Trophoblast cell (in vitro differentiated cells and primary cell): ENCODE measurements at regions not wholly inside any gene's neighbourhood (a gene's known extent, or its start where the extent isn't known, plus 50 kb on each side); places are given as distances from the start of the nearest gene placed in this dataset.

Source experiments
- DNase-seq, 2 donors: peaks; one replicate each; pipeline ENCODE4 v3.0.0-alpha.2; 2016
- H2AFZ ChIP-seq: 2 replicates; pipeline ENCODE4 v1.6.1; 2013; ENCODE audit warnings: low read length, moderate library complexity, mild to moderate bottlenecking; ENCODE audit not compliant: insufficient read depth, poor library complexity
- H2AK5ac ChIP-seq: 2 replicates; pipeline ENCODE4 v1.6.1; 2013; ENCODE audit warnings: mild to moderate bottlenecking, low read length
- H2BK120ac ChIP-seq: 2 replicates; pipeline ENCODE4 v1.6.1; 2013; ENCODE audit warnings: low read length, mild to moderate bottlenecking, moderate library complexity; ENCODE audit not compliant: insufficient read depth, poor library complexity
- H2BK12ac ChIP-seq: 2 replicates; pipeline ENCODE4 v1.6.1; 2013; ENCODE audit warnings: mild to moderate bottlenecking, low read length, moderate library complexity
- H2BK5ac ChIP-seq: 2 replicates; pipeline ENCODE4 v1.6.1; 2013; ENCODE audit warnings: low read length, low read depth, moderate library complexity, mild to moderate bottlenecking; ENCODE audit not compliant: poor library complexity
- H3K14ac ChIP-seq: 2 replicates; pipeline ENCODE4 v1.6.1; 2013; ENCODE audit warnings: mild to moderate bottlenecking, low read length
- H3K18ac ChIP-seq: 2 replicates; pipeline ENCODE4 v1.6.1; 2013; ENCODE audit warnings: mild to moderate bottlenecking, low read length
- H3K23ac ChIP-seq: 2 replicates; pipeline ENCODE4 v1.6.1; 2013; ENCODE audit warnings: low read length
- H3K27ac ChIP-seq: 2 replicates; pipeline ENCODE4 v1.5.1; 2013; ENCODE audit warnings: low read depth, mild to moderate bottlenecking, inconsistent platforms, low read length, moderate library complexity
- H3K27me3 ChIP-seq: 2 replicates; pipeline ENCODE4 v1.6.1; 2013; ENCODE audit warnings: inconsistent platforms, mild to moderate bottlenecking, low read length, moderate library complexity; ENCODE audit not compliant: insufficient read depth
- H3K36me3 ChIP-seq, 2 experiments: 1 replicate in 1 of 2; 2 replicates in 1 of 2; pipeline ENCODE4 v1.6.1; 2013; ENCODE audit warnings: low read length in 2 of 2, mild to moderate bottlenecking in 2 of 2, moderate library complexity in 1 of 2; ENCODE audit not compliant: insufficient read depth in 2 of 2, control insufficient read depth in 1 of 2
- H3K4ac ChIP-seq: 2 replicates; pipeline ENCODE4 v1.6.1; 2013; ENCODE audit warnings: low read depth, mild to moderate bottlenecking, low read length, moderate library complexity
- H3K4me1 ChIP-seq, 2 experiments: 1 replicate in 1 of 2; 2 replicates in 1 of 2; pipeline ENCODE4 v1.6.1; 2013; ENCODE audit warnings: low read length in 2 of 2, mild to moderate bottlenecking in 2 of 2, moderate library complexity in 1 of 2; ENCODE audit not compliant: insufficient read depth in 2 of 2, control insufficient read depth in 1 of 2
- H3K4me2 ChIP-seq: 2 replicates; pipeline ENCODE4 v1.6.1; 2013; ENCODE audit warnings: inconsistent platforms, mild to moderate bottlenecking, low read length, moderate library complexity
- H3K4me3 ChIP-seq: 2 replicates; pipeline ENCODE4 v1.5.1; 2013; ENCODE audit warnings: mild to moderate bottlenecking, low read depth, low read length, inconsistent platforms
- H3K79me1 ChIP-seq: one replicate; pipeline ENCODE4 v1.6.1; 2013; ENCODE audit warnings: low read length
- H3K79me2 ChIP-seq: 2 replicates; pipeline ENCODE4 v1.6.1; 2013; ENCODE audit warnings: low read length, mild to moderate bottlenecking; ENCODE audit not compliant: control insufficient read depth, insufficient read depth, poor library complexity
- H3K9ac ChIP-seq: 2 replicates; pipeline ENCODE4 v1.6.1; 2013; ENCODE audit warnings: mild to moderate bottlenecking, low read length
- H3K9me3 ChIP-seq: 2 replicates; pipeline ENCODE4 v1.6.1; 2013; ENCODE audit warnings: low read depth, mild to moderate bottlenecking, control low read depth, inconsistent platforms, low read length; ENCODE audit not compliant: insufficient read depth
- H4K12ac ChIP-seq: 2 replicates; pipeline ENCODE4 v1.6.1; 2013; ENCODE audit warnings: low read depth, mild to moderate bottlenecking, low read length, moderate library complexity
- H4K8ac ChIP-seq: 2 replicates; pipeline ENCODE4 v1.6.1; 2013; ENCODE audit warnings: low read depth, mild to moderate bottlenecking, low read length, moderate library complexity
- H4K91ac ChIP-seq: one replicate; pipeline ENCODE4 v1.6.1; 2013; ENCODE audit warnings: low read depth, mild to moderate bottlenecking, low read length, moderate library complexity
- WGBS: extraction: QIAGEN DNeasy Blood & Tissue Kit; methylation state at CpG from one replicate; pipeline ENCODE4 v1.1.7; 2013; ENCODE audit warnings: missing lambda C conversion rate; ENCODE audit not compliant: insufficient read length, insufficient coverage; ENCODE audit errors: extremely low coverage; 5-methylcytosine and 5-hydroxymethylcytosine counted together

DNA sequence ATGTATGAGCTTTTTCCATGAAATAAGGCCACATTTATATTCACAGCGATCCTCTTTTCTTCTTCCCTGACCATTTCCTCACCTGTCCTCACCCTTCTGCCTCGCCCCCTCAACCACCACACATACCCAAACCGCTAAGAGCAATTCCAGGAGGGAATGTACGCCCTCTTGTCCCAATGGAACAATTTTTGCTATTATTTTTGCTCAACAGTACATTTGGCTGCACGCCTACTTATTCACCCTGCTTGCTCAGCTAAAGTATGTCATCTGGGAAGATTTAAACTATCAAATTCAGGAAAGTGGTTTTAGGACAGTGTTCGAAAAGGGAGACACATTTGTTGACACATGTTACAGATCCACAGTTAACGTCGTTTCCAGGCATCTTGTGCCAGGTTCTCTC, 252.7 kb downstream of the NEBL start:
- H3K79me1 ChIP-seq = no peaks in the 10 kb centered on the region
- H3K4ac ChIP-seq = no peak overlapping the region
- no peaks in the 10 kb centered on the region for H3K36me3 ChIP-seq
- no peaks in the 10 kb centered on the region for H3K9me3 ChIP-seq
- no CpG with 5 or more reads among the region's 8 CpGs for WGBS
- no peaks in the 10 kb centered on the region for H3K4me1 ChIP-seq
- H3K14ac ChIP-seq = no peak overlapping the region
- H3K27me3 ChIP-seq = no peaks in the 10 kb centered on the region
- H3K27ac ChIP-seq = no peak overlapping the region
- H3K23ac ChIP-seq = no peak overlapping the region
- H2AK5ac ChIP-seq = no peak overlapping the region
- H2BK5ac ChIP-seq = no peak overlapping the region
- H3K4me3 ChIP-seq = no peak overlapping the region
- H3K79me2 ChIP-seq = no peaks in the 10 kb centered on the region
- H4K8ac ChIP-seq = no peak overlapping the region
- no peak overlapping the region for H2BK12ac ChIP-seq
- H3K18ac ChIP-seq = no peak overlapping the region
- no peak overlapping the region for H2BK120ac ChIP-seq
- H3K4me2 ChIP-seq = no peak overlapping the region
- no peak overlapping the region for H3K9ac ChIP-seq
- no peak overlapping the region for H2AFZ ChIP-seq
- DNase-seq = no peak
- H4K91ac ChIP-seq = no peak overlapping the region
- no peak overlapping the region for H4K12ac ChIP-seq

DNA sequence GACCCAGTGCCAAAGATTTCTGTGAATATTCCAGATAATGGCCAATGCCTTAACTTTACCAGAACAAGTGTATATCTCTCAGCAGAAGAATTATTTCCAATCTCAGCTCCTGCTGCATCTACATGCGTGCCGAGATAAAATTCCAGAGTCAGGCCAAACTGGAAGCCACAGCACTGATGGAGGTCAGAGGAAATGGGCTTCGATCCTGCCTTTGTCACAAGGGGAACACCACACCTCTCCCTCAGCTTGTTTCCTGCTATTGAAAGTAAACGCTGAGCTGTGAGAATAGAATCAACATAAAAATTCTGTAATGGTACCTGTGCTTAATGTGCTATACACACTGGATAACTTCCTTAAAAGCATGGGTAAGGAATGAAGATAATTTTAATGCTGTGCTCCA, 255.5 kb downstream of the NEBL start:
- Histone ChIP-seq H3K79me2 (no peaks in the 10 kb centered on the region), H3K27ac (no peak overlapping the region), H2AK5ac (no peak overlapping the region), H4K91ac (no peak overlapping the region), H3K4me1 (no peaks in the 10 kb centered on the region), H3K23ac (no peak overlapping the region), H3K14ac (no peak overlapping the region), H3K4me2 (no peak overlapping the region), H4K12ac (no peak overlapping the region), H3K27me3 (no peaks in the 10 kb centered on the region), H2AFZ (no peak overlapping the region), H2BK120ac (no peak overlapping the region), H3K9me3 (no peaks in the 10 kb centered on the region), H2BK12ac (no peak overlapping the region), H3K79me1 (no peaks in the 10 kb centered on the region), H3K9ac (no peak overlapping the region), H2BK5ac (no peak overlapping the region), H3K36me3 (no peaks in the 10 kb centered on the region), H3K4ac (no peak overlapping the region), H3K4me3 (no peak overlapping the region), H4K8ac (no peak overlapping the region), H3K18ac (no peak overlapping the region)
- WGBS = no CpG with 5 or more reads among the region's 4 CpGs
- no peak for DNase-seq

DNA sequence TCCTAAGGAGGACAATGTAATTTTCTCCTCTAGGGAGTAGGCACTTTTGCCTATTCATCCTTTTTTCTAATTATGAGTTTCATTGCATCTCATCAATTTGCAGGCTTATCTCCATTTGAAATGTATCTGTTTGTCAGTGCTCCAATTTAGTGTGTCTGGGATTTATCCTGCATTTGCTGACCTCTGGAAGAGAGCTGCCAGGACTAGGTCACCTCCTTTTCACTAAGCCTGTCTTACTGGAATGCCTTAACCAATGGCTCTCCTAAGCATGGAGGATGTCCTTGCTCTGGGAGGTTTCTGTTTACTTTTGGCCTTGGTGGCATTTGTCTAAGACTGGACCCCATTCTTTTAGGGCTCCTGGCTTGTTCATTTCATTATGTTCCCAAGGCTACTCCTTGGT, 261.5 kb downstream of the NEBL start:
- no peak overlapping the region for H3K9ac ChIP-seq
- H3K79me2 ChIP-seq = no peaks in the 10 kb centered on the region
- no peaks in the 10 kb centered on the region for H3K36me3 ChIP-seq
- no peak overlapping the region for H3K14ac ChIP-seq
- H2AK5ac ChIP-seq = no peak overlapping the region
- H3K27ac ChIP-seq = no peak overlapping the region
- H2AFZ ChIP-seq = no peak overlapping the region
- H2BK12ac ChIP-seq = no peak overlapping the region
- no peak overlapping the region for H4K91ac ChIP-seq
- H3K23ac ChIP-seq = no peak overlapping the region
- H3K4me3 ChIP-seq = no peak overlapping the region
- no peak overlapping the region for H3K4ac ChIP-seq
- no peak overlapping the region for H2BK5ac ChIP-seq
- H4K12ac ChIP-seq = no peak overlapping the region
- DNase-seq = no peak
- H3K18ac ChIP-seq = no peak overlapping the region
- no peaks in the 10 kb centered on the region for H3K4me1 ChIP-seq
- no peaks in the 10 kb centered on the region for H3K27me3 ChIP-seq
- H3K9me3 ChIP-seq = no peaks in the 10 kb centered on the region
- no peak overlapping the region for H3K4me2 ChIP-seq
- H2BK120ac ChIP-seq = no peak overlapping the region
- no peak overlapping the region for H4K8ac ChIP-seq
- H3K79me1 ChIP-seq = no peaks in the 10 kb centered on the region

DNA sequence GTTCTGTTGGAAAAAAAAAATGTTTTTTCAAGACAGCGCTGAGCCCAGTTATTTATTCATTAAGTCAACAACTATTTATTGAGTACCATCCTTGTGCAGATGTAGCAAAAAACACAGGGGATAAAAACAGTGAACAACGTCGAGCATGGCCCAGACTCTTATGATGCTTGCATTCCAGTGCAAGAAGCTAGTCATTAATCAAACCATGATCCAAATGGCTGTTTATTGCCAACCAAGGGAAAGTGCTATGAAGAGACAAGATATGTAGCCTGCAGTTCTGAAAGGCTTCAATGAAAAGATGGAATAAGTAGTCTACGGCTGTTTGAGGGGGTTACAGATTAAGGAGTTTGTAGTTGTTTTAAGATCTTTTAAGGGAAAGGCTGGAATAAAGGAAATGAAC, 262.3 kb downstream of the NEBL start:
- no CpG with 5 or more reads among the region's 4 CpGs for WGBS
- no peak overlapping the region for H3K4ac ChIP-seq
- H4K8ac ChIP-seq = no peak overlapping the region
- H2AK5ac ChIP-seq = no peak overlapping the region
- no peak overlapping the region for H3K27ac ChIP-seq
- H3K4me1 ChIP-seq = no peaks in the 10 kb centered on the region
- H3K14ac ChIP-seq = no peak overlapping the region
- H3K4me2 ChIP-seq = no peak overlapping the region
- no peak overlapping the region for H2AFZ ChIP-seq
- no peak overlapping the region for H4K12ac ChIP-seq
- H2BK5ac ChIP-seq = no peak overlapping the region
- no peak overlapping the region for H4K91ac ChIP-seq
- H3K79me1 ChIP-seq = no peaks in the 10 kb centered on the region
- no peak for DNase-seq
- H3K9ac ChIP-seq = no peak overlapping the region
- H2BK120ac ChIP-seq = no peak overlapping the region
- no peak overlapping the region for H3K23ac ChIP-seq
- no peak overlapping the region for H3K18ac ChIP-seq
- H3K27me3 ChIP-seq = no peaks in the 10 kb centered on the region
- H3K4me3 ChIP-seq = no peak overlapping the region
- H3K9me3 ChIP-seq = no peaks in the 10 kb centered on the region
- H2BK12ac ChIP-seq = no peak overlapping the region
- no peaks in the 10 kb centered on the region for H3K79me2 ChIP-seq
- no peaks in the 10 kb centered on the region for H3K36me3 ChIP-seq

DNA sequence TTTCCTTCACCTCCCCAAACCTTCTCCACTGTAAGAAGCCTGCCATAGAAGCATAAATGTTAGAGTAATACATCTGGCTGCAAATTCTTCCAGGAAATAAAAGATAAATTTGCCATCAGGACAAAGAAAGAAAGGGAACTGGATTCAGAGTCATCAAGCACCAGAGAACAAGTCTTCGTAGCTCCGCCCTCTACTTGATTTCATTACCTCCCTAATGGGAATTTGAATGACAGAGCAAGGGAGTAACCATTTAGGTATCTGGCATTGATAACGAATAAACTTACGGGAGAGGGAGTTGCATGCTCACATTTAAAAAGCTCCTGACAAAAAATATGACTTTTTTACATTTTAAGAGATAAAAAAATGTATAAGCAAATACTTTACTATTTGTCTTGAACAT, 263.4 kb downstream of the NEBL start:
- no peaks in the 10 kb centered on the region for H3K36me3 ChIP-seq
- H3K18ac ChIP-seq = no peak overlapping the region
- no peaks in the 10 kb centered on the region for H3K4me1 ChIP-seq
- no peaks in the 10 kb centered on the region for H3K9me3 ChIP-seq
- H4K8ac ChIP-seq = no peak overlapping the region
- no peak overlapping the region for H3K14ac ChIP-seq
- no peak for DNase-seq
- no peak overlapping the region for H4K91ac ChIP-seq
- H2AK5ac ChIP-seq = no peak overlapping the region
- no peak overlapping the region for H2BK120ac ChIP-seq
- no peak overlapping the region for H2AFZ ChIP-seq
- no CpG with 5 or more reads among the region's 4 CpGs for WGBS
- H3K79me2 ChIP-seq = no peaks in the 10 kb centered on the region
- H2BK5ac ChIP-seq = no peak overlapping the region
- H3K79me1 ChIP-seq = no peaks in the 10 kb centered on the region
- no peak overlapping the region for H3K4me2 ChIP-seq
- no peak overlapping the region for H3K9ac ChIP-seq
- H2BK12ac ChIP-seq = no peak overlapping the region
- H3K4ac ChIP-seq = no peak overlapping the region
- H3K27me3 ChIP-seq = no peaks in the 10 kb centered on the region
- H3K23ac ChIP-seq = no peak overlapping the region
- no peak overlapping the region for H3K27ac ChIP-seq
- no peak overlapping the region for H3K4me3 ChIP-seq
- no peak overlapping the region for H4K12ac ChIP-seq
